H9 (cell line): ENCODE measurements at regions not wholly inside any gene's neighbourhood (a gene's known extent, or its start where the extent isn't known, plus 50 kb on each side); places are given as distances from the start of the nearest gene placed in this dataset.

Experiments
- DNase-seq: peaks from one replicate; pipeline ENCODE4 v3.0.0-alpha.2; 2017
- H2AFZ ChIP-seq: one replicate; pipeline ENCODE4 v1.6.1; 2013; ENCODE audit warnings: mild to moderate bottlenecking, low read length, control low read depth, moderate library complexity
- H2AK5ac ChIP-seq: 2 replicates; pipeline ENCODE4 v1.6.1; 2013; ENCODE audit warnings: low read length, control low read depth, mixed read lengths; ENCODE audit not compliant: insufficient read length
- H2BK120ac ChIP-seq: one replicate; pipeline ENCODE4 v1.6.1; 2013; ENCODE audit warnings: low read depth, mild to moderate bottlenecking, low read length, control low read depth, inconsistent platforms; ENCODE audit not compliant: poor library complexity, severe bottlenecking
- H2BK12ac ChIP-seq: 2 replicates; pipeline ENCODE4 v1.6.1; 2013; ENCODE audit warnings: low read length, control low read depth, mixed read lengths, low read depth; ENCODE audit not compliant: insufficient read length
- H2BK15ac ChIP-seq: 2 replicates; pipeline ENCODE4 v1.6.1; 2013; ENCODE audit warnings: low read depth, low read length, control low read depth
- H2BK20ac ChIP-seq: one replicate; pipeline ENCODE4 v1.6.1; 2013; ENCODE audit warnings: low read depth, mild to moderate bottlenecking, low read length, control low read depth, inconsistent platforms; ENCODE audit not compliant: poor library complexity, severe bottlenecking
- H2BK5ac ChIP-seq: 2 replicates; pipeline ENCODE4 v1.6.1; 2013; ENCODE audit warnings: low read length, control low read depth, mixed read lengths; ENCODE audit not compliant: insufficient read length
- H3K14ac ChIP-seq: 2 replicates; pipeline ENCODE4 v1.6.1; 2013; ENCODE audit warnings: low read length, control low read depth; ENCODE audit not compliant: insufficient read depth
- H3K18ac ChIP-seq: 2 replicates; pipeline ENCODE4 v1.6.1; 2013; ENCODE audit warnings: low read depth, mild to moderate bottlenecking, mixed read lengths, low read length, control low read depth; ENCODE audit not compliant: insufficient read length
- H3K23ac ChIP-seq: 2 replicates; pipeline ENCODE4 v1.6.1; 2013; ENCODE audit warnings: low read length, control low read depth, mixed read lengths, low read depth; ENCODE audit not compliant: insufficient read length
- H3K23me2 ChIP-seq: 2 replicates; pipeline ENCODE4 v1.6.1; 2013; ENCODE audit warnings: low read depth, mild to moderate bottlenecking, mixed read lengths, low read length, control low read depth; ENCODE audit not compliant: insufficient read length, poor library complexity, severe bottlenecking
- H3K27ac ChIP-seq: 2 replicates; pipeline ENCODE4 v1.5.1; 2013; ENCODE audit warnings: low read length, control low read depth, mixed read lengths, low read depth; ENCODE audit not compliant: insufficient read length
- H3K27me3 ChIP-seq: 2 replicates; pipeline ENCODE4 v1.6.1; 2013; ENCODE audit warnings: low read length, control low read depth, inconsistent platforms; ENCODE audit not compliant: insufficient read depth
- H3K4ac ChIP-seq: 2 replicates; pipeline ENCODE4 v1.6.1; 2013; ENCODE audit warnings: low read depth, mild to moderate bottlenecking, control low read depth, inconsistent platforms, low read length, moderate library complexity
- H3K4me1 ChIP-seq: 2 replicates; pipeline ENCODE4 v1.6.1; 2013; ENCODE audit warnings: low read length, control low read depth, inconsistent platforms; ENCODE audit not compliant: insufficient read depth
- H3K4me2 ChIP-seq: 2 replicates; pipeline ENCODE4 v1.6.1; 2013; ENCODE audit warnings: low read length, control low read depth, mixed read lengths; ENCODE audit not compliant: insufficient read length, insufficient read depth
- H3K56ac ChIP-seq: 2 replicates; pipeline ENCODE4 v1.6.1; 2013; ENCODE audit warnings: low read depth, mild to moderate bottlenecking, mixed read lengths, low read length, control low read depth; ENCODE audit not compliant: insufficient read length
- H3K79me1 ChIP-seq: 2 replicates; pipeline ENCODE4 v1.6.1; 2013; ENCODE audit warnings: low read depth, mild to moderate bottlenecking, moderate library complexity, low read length, control low read depth, inconsistent platforms; ENCODE audit not compliant: insufficient read depth, poor library complexity, severe bottlenecking
- H3K79me2 ChIP-seq: 2 replicates; pipeline ENCODE4 v1.6.1; 2013; ENCODE audit warnings: low read length, control low read depth, inconsistent platforms; ENCODE audit not compliant: insufficient read depth
- H3K9ac ChIP-seq: 2 replicates; pipeline ENCODE4 v1.6.1; 2013; ENCODE audit warnings: low read length, control low read depth, mixed read lengths; ENCODE audit not compliant: insufficient read length; ENCODE audit errors: extremely low read depth
- H3K9me3 ChIP-seq: one replicate; pipeline ENCODE4 v1.6.1; 2013; ENCODE audit warnings: low read depth, low read length, inconsistent platforms; ENCODE audit not compliant: control insufficient read depth
- H3T11ph ChIP-seq: one replicate; pipeline ENCODE4 v1.6.1; 2013; ENCODE audit warnings: mild to moderate bottlenecking, low read length, control low read depth, inconsistent platforms
- H4K20me1 ChIP-seq: one replicate; pipeline ENCODE4 v1.6.1; 2013; ENCODE audit not compliant: control insufficient read depth, insufficient read length, insufficient read depth
- H4K5ac ChIP-seq: 2 replicates; pipeline ENCODE4 v1.6.1; 2013; ENCODE audit warnings: low read depth, mild to moderate bottlenecking, mixed read lengths, low read length, control low read depth; ENCODE audit not compliant: insufficient read length
- H4K8ac ChIP-seq: replicated peaks from 2 replicates; pipeline ENCODE4 v1.6.1; 2013; ENCODE audit warnings: low read length, control low read depth, mixed read lengths, low read depth; ENCODE audit not compliant: insufficient read length
- H4K91ac ChIP-seq: 2 replicates; pipeline ENCODE4 v1.6.1; 2013; ENCODE audit warnings: low read depth, mild to moderate bottlenecking, moderate library complexity, mixed read lengths, low read length, control low read depth; ENCODE audit not compliant: insufficient read length
- H3K27ac Mint-ChIP-seq, 3 experiments: 2 replicates in 2 of 3; 3 replicates in 1 of 3; pipeline ENCODE4 v1.8.0; 2020 to 2021; ENCODE audit warnings: mixed read lengths in 3 of 3, mild to moderate bottlenecking in 1 of 3, moderate library complexity in 1 of 3
- H3K27me3 Mint-ChIP-seq: 2 replicates; pipeline ENCODE4 v1.8.0; 2021; ENCODE audit warnings: low read depth, mild to moderate bottlenecking, moderate library complexity, mixed read lengths
- H3K36me3 Mint-ChIP-seq, 3 experiments: 2 replicates in 2 of 3; 3 replicates in 1 of 3; pipeline ENCODE4 v1.8.0; 2020 to 2021; ENCODE audit warnings: low read depth in 3 of 3, mixed read lengths in 3 of 3; ENCODE audit not compliant: insufficient read depth in 1 of 3
- H3K4me1 Mint-ChIP-seq, 2 experiments: 2 replicates each; pipeline ENCODE4 v1.8.0; 2020; ENCODE audit warnings: mixed read lengths in 2 of 2
- H3K4me3 Mint-ChIP-seq, 2 experiments: 2 replicates in 1 of 2; 3 replicates in 1 of 2; pipeline ENCODE4 v1.8.0; 2020 to 2021; ENCODE audit warnings: mild to moderate bottlenecking in 2 of 2, mixed read lengths in 2 of 2, moderate library complexity in 1 of 2
- H3K9me3 Mint-ChIP-seq, 2 experiments: 2 replicates in 1 of 2; 3 replicates in 1 of 2; pipeline ENCODE4 v1.8.0; 2020; ENCODE audit warnings: mild to moderate bottlenecking in 2 of 2, mixed read lengths in 2 of 2, moderate library complexity in 1 of 2
- TF ChIP-seq, protein P1 (sequence below): fragments of 200-600 bp; sonication (generic); conservative IDR thresholded peaks from 3 replicates; pipeline ENCODE4 v1.8.0; 2021; ENCODE audit warnings: antibody characterized with exemption, mild to moderate bottlenecking

DNA sequence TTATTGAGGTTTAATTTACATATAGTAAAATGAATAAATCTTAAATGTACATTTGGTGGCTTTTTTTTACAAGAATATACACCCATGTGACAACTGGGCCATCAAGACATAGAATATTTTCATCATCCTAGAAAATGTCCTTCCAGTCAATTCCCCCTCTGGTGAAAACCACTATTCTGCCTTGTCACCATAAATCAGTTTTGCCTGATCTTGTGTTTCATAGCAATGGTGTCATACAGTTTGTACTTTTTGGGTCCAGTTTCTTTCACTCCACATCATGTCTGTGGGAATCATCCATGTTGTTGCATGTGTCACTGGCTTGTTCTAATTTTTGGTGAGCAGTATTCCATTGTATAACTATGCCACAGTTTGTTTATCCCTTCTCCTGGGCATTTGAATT is 133.1 kb downstream of the PDCD6IP start:
- Mint-ChIP-seq H3K27ac (no peak overlapping the region), H3K4me1 (no peaks in the 10 kb centered on the region), H3K4me3 (no peak overlapping the region), H3K27me3 (no peaks in the 10 kb centered on the region; the same call in 1 of the 2 replicates), H3K36me3 (peaks cover 0 to 2% (median 0%) of the 10 kb centered on the region in 3 experiments; a peak in 1 of 7 replicates), H3K9me3 (no peaks in the 10 kb centered on the region; a peak in 1 of 5 replicates)
- no peak overlapping the region for H3K14ac ChIP-seq
- no peak overlapping the region for H4K8ac ChIP-seq
- H4K5ac ChIP-seq: no peak overlapping the region
- no peak overlapping the region for H2BK20ac ChIP-seq
- no peak overlapping the region for H2BK120ac ChIP-seq
- H3K9ac ChIP-seq: no peak overlapping the region
- no peak overlapping the region for H2AK5ac ChIP-seq
- no peak overlapping the region for H2BK15ac ChIP-seq
- TF ChIP-seq, protein P1, sequence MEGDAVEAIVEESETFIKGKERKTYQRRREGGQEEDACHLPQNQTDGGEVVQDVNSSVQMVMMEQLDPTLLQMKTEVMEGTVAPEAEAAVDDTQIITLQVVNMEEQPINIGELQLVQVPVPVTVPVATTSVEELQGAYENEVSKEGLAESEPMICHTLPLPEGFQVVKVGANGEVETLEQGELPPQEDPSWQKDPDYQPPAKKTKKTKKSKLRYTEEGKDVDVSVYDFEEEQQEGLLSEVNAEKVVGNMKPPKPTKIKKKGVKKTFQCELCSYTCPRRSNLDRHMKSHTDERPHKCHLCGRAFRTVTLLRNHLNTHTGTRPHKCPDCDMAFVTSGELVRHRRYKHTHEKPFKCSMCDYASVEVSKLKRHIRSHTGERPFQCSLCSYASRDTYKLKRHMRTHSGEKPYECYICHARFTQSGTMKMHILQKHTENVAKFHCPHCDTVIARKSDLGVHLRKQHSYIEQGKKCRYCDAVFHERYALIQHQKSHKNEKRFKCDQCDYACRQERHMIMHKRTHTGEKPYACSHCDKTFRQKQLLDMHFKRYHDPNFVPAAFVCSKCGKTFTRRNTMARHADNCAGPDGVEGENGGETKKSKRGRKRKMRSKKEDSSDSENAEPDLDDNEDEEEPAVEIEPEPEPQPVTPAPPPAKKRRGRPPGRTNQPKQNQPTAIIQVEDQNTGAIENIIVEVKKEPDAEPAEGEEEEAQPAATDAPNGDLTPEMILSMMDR: no peak
- H2BK12ac ChIP-seq: no peak overlapping the region
- H3K79me2 ChIP-seq: no peaks in the 10 kb centered on the region
- H3K79me1 ChIP-seq: no peaks in the 10 kb centered on the region
- H2BK5ac ChIP-seq: no peak overlapping the region
- H3K18ac ChIP-seq: no peak overlapping the region
- H3K27me3 ChIP-seq: no peaks in the 10 kb centered on the region
- H3K4me2 ChIP-seq: no peak overlapping the region
- no peak for DNase-seq
- no peak overlapping the region for H3K56ac ChIP-seq
- no peaks in the 10 kb centered on the region for H3K9me3 ChIP-seq
- H4K20me1 ChIP-seq: no peaks in the 10 kb centered on the region
- H3K4ac ChIP-seq: no peak overlapping the region
- H2AFZ ChIP-seq: no peak overlapping the region
- no peaks in the 10 kb centered on the region for H3K23me2 ChIP-seq
- no peak overlapping the region for H3K23ac ChIP-seq
- no peak overlapping the region for H3T11ph ChIP-seq
- H3K4me1 ChIP-seq: no peaks in the 10 kb centered on the region; the same call in 1 of the 2 replicates
- H4K91ac ChIP-seq: no peak overlapping the region
- H3K27ac ChIP-seq: no peak overlapping the region
